ENCODE measurements at regions not wholly inside any gene's neighbourhood (a gene's known extent, or its start where the extent isn't known, plus 50 kb on each side); places are given as distances from the start of the nearest gene placed in this dataset.

DNA sequence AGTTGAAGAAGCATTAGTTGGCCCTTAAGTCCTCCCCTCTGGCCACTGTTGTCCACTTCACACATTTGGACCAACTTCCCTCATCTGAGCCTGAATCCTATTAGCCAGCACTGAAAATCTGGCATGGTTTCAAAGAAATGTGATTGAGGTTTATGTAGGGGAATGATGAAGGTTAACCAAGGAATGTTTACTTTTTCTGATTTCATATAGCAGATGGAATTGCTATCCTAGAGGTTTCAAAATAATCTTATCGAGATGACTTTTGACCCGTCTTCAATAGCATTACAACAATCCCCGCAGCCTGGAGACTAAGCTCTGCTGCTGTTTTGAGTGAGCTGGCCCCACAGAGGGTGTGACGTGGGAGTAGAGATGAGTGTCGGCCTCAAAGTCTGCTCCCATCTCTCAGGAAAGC, 200.8 kb upstream of the IL12A start:
- no peaks in the 10 kb centered on the region for H3K27me3 ChIP-seq
- TF ChIP-seq, protein P1, sequence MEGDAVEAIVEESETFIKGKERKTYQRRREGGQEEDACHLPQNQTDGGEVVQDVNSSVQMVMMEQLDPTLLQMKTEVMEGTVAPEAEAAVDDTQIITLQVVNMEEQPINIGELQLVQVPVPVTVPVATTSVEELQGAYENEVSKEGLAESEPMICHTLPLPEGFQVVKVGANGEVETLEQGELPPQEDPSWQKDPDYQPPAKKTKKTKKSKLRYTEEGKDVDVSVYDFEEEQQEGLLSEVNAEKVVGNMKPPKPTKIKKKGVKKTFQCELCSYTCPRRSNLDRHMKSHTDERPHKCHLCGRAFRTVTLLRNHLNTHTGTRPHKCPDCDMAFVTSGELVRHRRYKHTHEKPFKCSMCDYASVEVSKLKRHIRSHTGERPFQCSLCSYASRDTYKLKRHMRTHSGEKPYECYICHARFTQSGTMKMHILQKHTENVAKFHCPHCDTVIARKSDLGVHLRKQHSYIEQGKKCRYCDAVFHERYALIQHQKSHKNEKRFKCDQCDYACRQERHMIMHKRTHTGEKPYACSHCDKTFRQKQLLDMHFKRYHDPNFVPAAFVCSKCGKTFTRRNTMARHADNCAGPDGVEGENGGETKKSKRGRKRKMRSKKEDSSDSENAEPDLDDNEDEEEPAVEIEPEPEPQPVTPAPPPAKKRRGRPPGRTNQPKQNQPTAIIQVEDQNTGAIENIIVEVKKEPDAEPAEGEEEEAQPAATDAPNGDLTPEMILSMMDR (IDR thresholded peaks at IDR 0.05): no peak
- H3K27ac ChIP-seq: peak overlapping the region; percentile 68
- peaks cover 17% of the 10 kb centered on the region for H3K4me1 ChIP-seq
- H3K4me3 ChIP-seq: no peak overlapping the region
- no peaks in the 10 kb centered on the region for H3K36me3 ChIP-seq
- intact Hi-C loops (cut with DNase I): no loop called here
- DNase-seq: peak; percentile 66
- peak overlapping the region in 1 of 2 donors; percentile 48 for H3K9ac ChIP-seq (ENCODE audit: low read depth in 2 of 2, low read length in 2 of 2)
- no peaks in the 10 kb centered on the region for H3K9me3 ChIP-seq

DNA sequence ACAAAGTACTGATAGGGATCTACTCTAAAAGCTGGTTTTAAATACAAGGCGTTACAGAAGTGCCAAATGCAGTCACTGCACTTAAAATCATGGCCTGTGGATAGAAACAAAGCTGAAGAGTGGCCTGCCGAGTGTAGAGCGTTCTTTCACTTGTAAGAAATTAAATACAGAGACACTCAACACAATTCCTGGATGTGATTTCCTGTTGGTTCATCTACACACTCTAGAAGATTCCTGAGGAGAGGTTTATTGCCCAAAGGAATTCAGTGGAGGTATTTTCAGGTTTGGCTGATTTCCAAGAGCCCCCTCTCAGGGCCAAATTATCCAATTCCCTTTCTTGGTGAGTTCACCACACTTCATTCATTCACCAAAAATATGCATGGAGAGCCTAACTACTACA, 200.3 kb upstream of the IL12A start:
- TF ChIP-seq, protein P1 (IDR thresholded peaks at IDR 0.05): no peak
- H3K9ac ChIP-seq (ENCODE audit: low read depth in 2 of 2, low read length in 2 of 2): no peak overlapping the region
- no peaks in the 10 kb centered on the region for H3K9me3 ChIP-seq
- H3K36me3 ChIP-seq: no peaks in the 10 kb centered on the region
- intact Hi-C loops (cut with DNase I): no loop called here
- DNase-seq: no peak
- H3K4me1 ChIP-seq: peaks cover 17% of the 10 kb centered on the region
- peak overlapping the region; percentile 68 for H3K27ac ChIP-seq
- H3K27me3 ChIP-seq: no peaks in the 10 kb centered on the region
- no peak overlapping the region for H3K4me3 ChIP-seq

DNA sequence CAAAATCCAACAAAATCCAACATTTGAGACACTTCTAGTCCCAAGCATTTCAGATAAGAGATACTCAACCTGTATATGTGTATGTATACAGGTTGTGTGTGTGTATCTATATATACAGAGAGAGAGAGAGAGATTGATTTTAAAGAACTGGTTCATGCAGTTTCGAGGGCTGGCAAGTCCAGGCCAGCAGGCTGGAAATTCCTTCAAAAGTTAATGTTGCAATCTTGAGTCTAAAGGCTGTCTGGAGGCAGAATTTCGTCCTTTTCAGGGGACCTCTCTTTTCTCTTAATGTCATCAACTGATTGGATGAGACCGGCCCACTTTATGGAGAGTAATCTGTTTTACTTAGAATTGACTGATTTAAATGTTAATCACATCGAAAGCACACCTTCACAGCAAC, 199.6 kb upstream of the IL12A start:
- Histone ChIP-seq H3K9ac (ENCODE audit: low read depth in 2 of 2, low read length in 2 of 2) (no peak overlapping the region), H3K4me3 (no peak overlapping the region), H3K27ac (no peak overlapping the region), H3K4me1 (peaks cover 17% of the 10 kb centered on the region), H3K36me3 (no peaks in the 10 kb centered on the region), H3K9me3 (no peaks in the 10 kb centered on the region), H3K27me3 (no peaks in the 10 kb centered on the region)
- intact Hi-C loops (cut with DNase I): no loop called here
- DNase-seq: no peak
- TF ChIP-seq, protein P1 (IDR thresholded peaks at IDR 0.05): no peak

DNA sequence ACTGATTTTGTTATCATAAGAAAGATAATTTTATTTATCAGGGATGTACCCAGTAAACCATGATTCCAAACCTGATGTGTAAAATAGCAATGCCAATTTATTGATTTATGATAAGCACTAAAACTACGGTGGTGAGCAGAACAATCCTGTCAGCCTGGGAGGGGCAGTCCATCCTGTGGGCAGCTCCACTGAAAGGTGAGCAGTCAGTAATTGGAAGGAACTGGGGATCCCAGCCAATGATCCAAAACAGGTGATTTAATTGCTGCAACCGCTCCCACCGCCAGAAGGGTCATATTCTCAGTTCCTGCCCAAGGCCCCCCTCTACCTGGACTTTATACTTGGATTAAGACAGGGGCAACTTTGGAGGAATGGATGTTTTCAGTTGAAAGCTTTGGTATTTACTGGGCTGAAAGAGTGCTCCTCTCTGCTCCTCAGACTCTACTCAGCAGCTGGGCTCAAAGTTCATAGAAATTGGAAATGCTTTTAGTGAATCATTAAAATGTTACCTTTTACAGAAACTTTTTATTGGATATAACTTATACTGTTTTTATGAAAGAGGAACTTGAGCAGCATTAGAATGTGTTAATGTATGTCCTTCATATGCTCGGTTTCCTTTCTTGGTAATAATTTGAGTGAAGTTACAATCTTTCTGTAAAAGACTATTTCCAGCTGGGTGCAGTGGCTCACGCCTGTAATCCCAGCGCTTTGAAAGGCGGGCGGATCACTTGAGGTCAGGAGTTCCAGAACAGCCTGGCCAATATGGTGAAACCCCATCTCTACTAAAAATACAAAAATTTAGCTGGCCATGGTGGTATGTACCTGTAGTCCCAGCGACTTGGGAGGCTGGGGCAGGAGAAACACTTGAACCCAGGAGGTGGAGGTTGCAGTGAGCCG, 198.6 kb upstream of the IL12A start:
- peak; percentile 52 for DNase-seq
- intact Hi-C loops (cut with DNase I): no loop called here
- no peak overlapping the region for H3K4me3 ChIP-seq
- H3K9me3 ChIP-seq: no peaks in the 10 kb centered on the region
- H3K9ac ChIP-seq (ENCODE audit: low read depth in 2 of 2, low read length in 2 of 2): peak overlapping the region in 1 of 2 donors; percentile 6
- no peaks in the 10 kb centered on the region for H3K36me3 ChIP-seq
- no peaks in the 10 kb centered on the region for H3K27me3 ChIP-seq
- H3K4me1 ChIP-seq: peaks cover 17% of the 10 kb centered on the region
- H3K27ac ChIP-seq: peak overlapping the region; percentile 62
- TF ChIP-seq, protein P1 (IDR thresholded peaks at IDR 0.05): no peak

DNA sequence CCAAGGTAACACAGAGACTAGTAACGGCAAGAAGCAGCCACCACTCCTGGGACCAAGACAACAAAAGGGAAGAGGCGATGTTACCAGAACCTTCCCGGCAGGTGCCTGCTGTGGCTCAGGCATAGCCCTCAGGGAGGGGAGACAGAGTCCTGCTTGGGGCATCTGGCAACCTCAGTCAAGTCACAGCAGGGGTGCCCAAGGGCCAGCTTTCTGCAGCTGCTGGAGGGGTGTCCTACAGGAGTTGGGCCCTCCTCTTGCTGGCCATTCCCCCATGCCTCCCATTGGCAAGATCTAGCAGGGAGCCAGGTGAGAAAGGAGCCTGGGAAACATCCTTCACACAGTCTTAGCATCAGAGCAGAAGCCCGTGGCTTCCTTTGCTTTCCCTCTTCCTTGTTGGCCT, 197.3 kb upstream of the IL12A start:
- H3K27me3 ChIP-seq: no peaks in the 10 kb centered on the region
- no peak for DNase-seq
- intact Hi-C loops (cut with DNase I): no loop called here
- no peak overlapping the region for H3K4me3 ChIP-seq
- TF ChIP-seq, protein P1 (IDR thresholded peaks at IDR 0.05): no peak
- peak overlapping the region in 1 of 2 donors; percentile 29 for H3K9ac ChIP-seq (ENCODE audit: low read depth in 2 of 2, low read length in 2 of 2)
- peaks cover 17% of the 10 kb centered on the region for H3K4me1 ChIP-seq
- H3K36me3 ChIP-seq: no peaks in the 10 kb centered on the region
- H3K27ac ChIP-seq: no peak overlapping the region
- no peaks in the 10 kb centered on the region for H3K9me3 ChIP-seq

Data from colonic mucosa (tissue), 4 donors.